GM19023 (cell line): ENCODE measurements at regions not wholly inside any gene's neighbourhood (a gene's known extent, or its start where the extent isn't known, plus 50 kb on each side); places are given as distances from the start of the nearest gene placed in this dataset.
"Not testable (repeated sequence)": the region's sequence is repeated elsewhere in the genome, so short reads cannot be mapped to it uniquely, and the experiment has no call there.

Experiments used
- ATAC-seq: cut with Tn5 transposase; IDR thresholded peaks from one replicate; pipeline ENCODE4 v1.9.1; 2021; ENCODE audit warnings: mild to moderate bottlenecking, moderate library complexity; ENCODE audit not compliant: unreplicated experiment

DNA sequence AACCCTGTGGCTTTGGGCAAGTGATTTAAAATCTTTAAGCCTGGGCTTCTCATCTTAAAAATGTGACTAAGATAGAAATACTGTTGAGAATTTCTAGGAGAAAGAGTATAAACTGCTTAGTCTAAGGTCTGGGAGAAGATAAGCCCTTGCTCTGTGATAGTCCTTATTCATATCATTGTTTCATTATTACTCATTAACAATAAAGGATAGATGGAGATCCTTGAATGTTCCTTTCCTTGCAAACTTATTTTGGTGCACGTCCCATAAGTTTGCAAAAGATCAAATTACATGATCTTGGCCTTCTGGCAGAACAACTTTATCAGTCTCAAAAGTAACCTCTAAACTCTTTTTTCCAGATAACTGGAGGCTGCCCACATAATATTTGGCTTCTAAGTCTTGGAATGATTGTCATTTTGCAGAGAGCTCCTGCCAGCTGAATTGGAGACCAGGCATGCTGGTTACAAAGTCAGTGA, 138.3 kb downstream of the FAM124B start:
- no peak for ATAC-seq

DNA sequence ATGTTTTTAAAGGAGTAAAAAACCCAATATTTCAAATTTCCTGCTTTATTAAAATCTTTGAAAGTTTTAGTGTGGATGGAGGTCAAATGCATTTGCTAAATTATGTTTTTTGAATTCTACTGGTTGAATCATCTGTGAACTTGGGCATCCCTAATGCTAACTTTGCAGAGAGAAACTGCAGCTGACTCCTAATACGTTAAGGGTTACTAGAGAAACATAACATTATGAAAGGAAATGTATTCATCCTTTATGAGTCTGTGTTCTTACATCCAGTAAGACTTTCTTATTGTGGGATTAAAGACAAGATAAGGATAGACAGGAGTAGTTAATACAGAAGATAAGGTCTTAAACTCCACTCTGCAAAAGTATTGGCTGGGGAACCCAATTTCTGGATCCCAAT, 140.6 kb downstream of the FAM124B start:
- no peak for ATAC-seq

DNA sequence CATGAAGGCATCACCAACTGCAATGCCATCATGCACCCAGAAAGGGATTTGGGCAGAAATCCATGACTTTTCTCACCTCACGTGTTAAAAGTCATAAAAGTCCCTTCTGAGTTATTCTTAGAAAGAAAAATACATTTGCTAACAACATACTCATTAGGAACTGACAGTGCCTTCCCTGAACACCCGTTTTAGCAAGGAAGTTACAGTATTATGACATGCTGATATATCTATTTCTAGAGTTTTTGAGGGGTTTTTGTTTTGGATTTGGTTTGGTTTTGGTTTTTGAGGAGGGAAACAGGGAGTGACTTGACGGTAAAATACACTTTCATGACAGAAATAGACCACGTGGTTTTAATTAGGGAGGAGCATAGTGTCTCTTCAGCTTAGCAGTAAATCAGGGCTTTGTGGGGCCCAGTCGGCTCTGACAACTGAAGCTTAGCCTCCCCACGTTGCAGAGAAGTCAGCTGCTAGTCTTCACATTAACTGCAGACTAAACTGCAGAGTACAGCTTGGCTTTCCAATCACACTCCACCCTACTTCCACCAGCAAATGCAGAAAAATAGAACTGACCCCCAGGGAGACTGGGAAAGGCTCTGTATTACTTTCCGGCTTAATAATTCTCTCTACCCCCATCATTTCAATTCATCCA, 141.4 kb downstream of the FAM124B start:
- no peak for ATAC-seq

DNA sequence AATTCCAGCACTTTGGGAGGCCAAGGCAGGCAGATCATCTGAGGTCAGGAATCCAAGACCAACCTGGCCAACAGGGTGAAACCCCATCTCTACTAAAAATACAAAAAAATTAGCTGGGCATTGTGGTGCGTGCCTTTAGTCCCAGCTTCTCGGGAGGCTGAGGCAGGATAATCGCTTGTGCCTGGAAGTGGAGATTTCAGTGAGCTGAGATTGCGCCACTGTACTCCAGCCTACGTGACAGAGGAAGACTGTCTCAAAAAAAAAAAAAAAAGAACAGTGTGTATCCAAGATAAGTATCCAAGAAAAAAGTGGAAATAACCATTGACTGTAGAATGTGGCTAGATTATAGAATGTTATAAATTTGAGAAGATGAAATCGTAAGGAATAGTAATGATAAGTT, 142.1 kb downstream of the FAM124B start:
- no peak for ATAC-seq

DNA sequence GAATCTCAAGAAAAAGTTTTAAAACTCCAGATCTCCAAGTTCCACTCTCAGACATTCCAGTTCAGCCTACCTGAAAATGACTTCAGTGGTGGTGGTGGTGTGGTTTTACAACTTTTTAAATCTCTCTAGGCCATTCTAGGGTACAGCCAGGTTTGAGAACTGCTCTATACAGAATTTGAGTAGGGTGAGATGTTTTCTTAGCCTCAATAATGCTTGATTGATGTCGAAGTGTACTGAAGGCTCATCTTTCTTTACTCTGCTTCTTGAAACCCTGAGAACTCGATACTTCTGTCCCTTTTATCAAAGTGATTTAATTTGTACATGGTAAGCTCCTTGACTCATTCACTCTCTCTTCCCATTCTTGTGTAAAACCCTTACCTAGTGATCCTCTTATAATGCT, 143.8 kb downstream of the FAM124B start:
- ATAC-seq, result no peak

DNA sequence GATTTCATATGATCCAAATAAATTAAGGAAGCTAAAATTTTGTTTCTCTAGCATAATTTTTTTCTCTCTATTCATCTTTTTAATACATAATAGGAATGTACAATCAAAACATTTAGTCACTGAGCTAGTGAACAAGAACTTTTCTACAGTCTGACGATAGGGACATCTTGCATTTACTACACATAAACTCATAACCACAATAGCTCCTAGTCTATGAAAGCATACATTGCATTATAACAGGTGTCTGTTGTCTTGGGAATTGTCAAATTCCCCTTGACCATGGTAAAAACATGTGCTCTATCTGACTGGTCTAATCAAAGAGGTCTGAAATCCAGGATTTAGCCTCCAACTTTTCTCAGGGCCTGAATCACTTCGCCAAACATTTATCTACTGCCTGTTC, 144.8 kb downstream of the FAM124B start:
- ATAC-seq, result no peak

DNA sequence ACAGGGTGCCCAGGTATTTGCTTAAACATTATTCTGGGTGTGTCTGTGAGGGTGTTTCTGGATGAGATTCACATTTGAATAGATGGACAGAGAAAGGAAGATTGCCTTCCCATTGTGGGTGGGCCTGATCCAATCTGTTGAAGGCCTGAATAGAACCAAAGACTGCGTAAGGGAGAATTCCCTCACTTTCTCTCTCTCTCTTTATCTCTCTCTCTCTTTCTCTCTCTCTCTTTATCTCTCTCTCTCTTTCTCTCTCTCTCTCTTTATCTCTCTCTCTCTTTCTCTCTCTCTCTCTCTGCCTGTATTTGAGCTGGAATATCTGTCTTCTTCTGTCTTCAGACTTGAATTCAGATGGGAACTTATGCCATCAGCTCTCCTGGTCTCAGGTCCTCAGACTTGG, 148.4 kb downstream of the FAM124B start:
- ATAC-seq, result no peak

DNA sequence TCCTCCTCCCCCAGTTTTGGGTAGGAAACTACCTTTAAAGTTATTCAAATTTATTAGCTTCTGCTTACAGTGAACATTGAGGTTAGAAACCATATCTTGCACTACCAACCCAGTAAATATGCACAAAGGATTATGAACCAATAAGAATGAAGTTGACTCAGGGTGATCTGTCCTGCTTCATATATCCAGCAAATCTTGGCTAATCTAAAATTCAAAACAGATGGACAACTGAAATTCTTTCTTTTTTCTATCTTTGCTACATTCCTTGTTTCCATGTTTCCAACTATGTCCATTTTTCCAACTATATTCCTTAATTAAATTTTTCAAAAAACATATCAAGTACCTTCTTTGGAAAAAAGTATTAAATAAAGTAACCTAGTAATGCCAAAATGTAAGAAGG, 149.3 kb downstream of the FAM124B start:
- no peak for ATAC-seq

DNA sequence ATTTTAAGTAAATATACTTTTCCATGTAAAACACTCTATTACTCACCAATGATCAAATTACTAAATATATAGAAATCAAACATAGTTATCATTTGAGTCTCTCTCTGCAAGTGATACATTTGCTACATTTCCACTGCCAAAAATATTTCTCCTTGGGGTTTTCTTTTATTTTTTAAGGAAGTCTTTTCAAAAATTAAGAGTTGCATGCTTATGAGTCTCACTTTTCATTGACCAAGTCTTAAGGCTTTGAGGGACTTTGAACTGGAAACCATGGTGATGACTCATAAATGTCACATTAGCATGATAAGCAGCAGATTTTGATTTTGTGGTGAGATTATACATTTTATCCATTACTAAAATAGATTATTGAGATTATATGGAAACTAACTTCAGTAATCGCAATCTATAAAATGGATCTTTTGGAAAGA, 152.9 kb downstream of the FAM124B start:
- ATAC-seq, result no peak

DNA sequence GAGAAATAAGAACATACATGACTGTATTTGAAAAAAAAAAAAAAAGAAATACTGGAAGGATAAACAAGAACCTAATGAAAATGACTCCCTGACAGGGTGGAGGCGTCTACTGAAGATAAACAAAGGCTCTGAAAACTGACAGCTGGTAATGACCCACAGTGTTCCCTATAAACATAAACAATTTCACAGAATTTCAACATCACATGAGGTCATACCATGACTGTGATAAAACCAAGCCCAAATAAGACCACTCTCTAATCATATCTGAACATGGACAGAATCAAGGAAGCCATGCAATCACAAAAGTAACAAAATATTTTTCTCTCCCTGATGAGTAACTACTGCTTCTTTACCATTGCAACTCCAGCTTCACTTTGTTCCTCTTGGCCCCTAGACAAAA, 159.3 kb downstream of the FAM124B start:
- ATAC-seq, result no peak

DNA sequence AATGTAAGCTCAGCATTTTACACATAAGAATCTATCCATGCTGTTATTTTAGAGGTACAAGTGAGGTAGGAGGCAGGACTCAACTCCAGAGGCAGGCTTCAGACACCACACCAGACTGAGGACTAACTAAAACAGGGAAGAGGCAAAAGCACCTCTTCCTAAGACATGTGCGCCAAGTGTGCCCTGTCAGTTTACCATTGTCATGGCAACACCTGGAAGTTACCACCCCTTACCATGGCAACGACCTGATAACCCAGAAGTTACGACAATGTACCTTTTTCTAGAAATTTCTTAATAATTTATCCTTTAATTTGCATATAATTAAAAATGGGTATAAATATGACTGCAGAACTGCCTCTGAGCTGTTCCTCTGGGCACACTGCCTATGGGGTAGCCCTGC, 160.1 kb downstream of the FAM124B start:
- ATAC-seq, result no peak

DNA sequence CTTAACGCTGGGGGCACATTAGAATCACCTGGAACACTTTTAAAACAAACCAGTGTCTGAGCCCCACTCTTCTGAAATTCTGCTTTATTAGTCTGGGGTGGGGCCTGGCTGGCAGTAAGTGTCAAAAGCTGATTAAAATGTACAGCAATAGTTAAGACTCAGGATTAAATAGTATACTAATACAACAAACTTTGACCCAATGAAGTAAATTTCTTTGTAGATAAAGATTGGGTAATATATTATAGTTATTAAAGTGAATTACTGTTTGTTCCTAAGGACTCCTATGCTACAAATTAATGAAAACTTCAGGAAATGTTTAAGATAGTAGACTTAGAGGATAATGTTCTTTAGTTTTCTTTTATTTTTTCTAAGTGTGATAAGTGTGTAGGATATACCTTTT, 160.9 kb downstream of the FAM124B start:
- no peak for ATAC-seq

DNA sequence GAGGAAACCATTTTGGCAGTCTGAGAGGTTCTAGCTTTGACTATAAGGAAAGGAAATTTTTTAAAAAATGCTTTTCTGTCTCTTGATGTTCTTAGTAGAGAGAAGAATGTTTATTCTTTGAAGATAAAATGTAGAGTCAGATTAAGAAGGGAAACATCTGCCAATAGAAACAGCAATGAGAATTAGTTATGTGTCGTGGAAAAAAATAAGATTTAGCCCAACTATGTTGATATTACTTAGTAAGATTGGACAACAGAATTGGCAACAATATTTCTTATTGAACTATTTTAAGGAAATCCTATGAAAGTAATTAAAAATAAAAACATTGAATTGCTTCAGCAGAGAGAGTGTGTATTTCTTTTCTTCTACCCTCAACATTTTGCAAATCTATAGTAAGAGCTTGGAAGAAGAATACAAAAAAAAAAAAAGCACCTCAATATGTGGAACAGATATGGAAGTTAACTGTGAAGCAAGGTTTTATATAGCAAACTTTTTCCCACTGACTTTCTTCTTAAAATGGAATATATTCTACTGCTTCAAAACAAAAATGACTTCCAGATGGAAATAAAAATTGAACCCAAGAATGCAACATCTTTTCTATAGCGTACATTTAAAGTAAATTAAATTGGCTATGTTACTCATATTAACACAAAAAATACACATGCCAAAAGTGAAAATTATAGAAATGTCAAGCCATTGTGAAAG, 177.9 kb downstream of the FAM124B start:
- no peak for ATAC-seq

DNA sequence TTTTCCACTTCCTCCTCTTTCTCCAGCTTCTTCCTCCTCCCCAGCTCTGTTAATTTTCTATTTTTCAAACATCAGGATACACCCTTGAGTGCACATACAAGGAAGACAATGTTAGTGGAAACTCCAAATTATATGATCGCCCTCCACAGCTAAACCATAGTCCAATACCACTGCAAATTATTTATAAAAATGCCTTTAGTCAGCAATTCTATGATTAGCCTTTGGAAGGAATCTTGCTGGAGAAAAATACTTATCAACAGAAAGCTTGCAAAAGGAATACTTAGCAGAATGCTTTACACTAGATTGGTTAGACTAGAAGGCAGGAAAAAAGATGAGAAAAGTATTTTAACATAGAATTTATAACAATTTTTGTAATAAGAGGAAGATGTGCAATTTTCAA, 178.9 kb downstream of the FAM124B start:
- no peak for ATAC-seq

DNA sequence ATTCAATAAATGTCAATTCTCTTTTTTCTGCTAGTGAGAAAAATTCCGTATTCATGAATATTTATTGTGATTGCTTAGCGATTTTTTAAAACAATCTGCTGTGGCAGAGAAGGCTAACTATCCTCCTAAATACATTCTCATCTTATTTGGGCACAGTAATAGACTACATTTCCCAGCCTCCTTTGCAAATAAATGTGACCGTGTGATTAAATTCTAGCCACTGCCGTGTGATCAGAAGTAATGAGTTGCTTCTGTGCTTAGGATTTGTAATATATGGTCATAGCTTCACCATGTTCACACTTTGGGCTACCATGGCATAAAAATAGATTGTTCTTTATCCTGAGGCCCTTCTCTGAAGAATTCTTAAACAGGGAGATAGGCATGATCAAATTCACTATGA, 179.6 kb downstream of the FAM124B start:
- ATAC-seq, result no peak

DNA sequence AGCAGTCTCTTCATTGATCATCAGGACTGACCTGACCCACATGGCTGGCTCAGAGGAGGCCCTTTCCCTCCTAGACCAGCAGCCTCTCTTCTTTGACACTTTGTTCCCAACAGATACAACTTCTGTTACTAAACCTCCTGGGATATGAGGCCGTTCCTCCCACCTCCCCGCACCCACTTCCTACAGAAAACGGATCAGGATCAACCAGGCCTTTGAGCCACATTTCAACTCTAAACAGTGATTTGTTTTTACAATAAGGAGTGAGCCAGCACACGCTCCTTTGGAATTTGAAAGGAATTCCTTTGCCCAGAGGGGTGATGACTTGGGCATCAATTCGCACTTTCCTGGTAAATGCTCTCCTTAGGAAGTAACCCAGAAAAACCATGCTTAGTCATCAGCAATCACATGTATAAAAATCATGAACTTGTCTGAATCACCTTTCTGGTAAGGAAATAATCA, 180.4 kb downstream of the FAM124B start:
- no peak for ATAC-seq

DNA sequence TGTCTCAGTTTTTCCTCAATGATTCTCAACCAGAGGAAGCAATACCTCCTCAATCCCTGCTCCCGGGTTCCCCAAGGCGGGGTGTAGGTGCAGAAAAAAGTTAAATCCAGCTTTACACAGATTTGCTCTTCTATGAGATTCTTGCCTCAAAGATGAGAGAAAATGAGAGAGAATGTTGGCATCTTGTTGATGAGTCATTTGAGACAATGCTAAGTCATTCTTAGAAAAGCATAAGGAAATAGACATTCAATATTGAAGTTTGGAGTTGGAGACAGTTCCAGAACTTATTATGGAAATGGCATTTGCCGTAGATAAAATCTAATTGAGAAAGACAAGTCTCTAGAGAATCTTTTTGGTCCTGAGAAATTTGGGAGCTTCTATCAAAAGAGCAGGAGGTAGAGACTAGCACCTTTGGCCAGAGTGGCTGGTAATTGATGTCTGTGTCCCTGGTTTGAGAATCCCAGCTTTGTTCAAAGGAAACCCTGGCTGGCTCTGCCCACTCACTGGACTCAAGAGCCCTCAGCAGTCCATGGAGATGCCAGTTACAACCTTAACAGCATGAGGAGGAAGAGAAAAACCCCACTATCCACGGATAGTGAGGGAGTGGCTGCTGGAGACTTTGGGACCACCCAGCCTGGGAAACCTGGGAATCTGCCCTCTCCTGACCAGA, 181.2 kb downstream of the FAM124B start:
- no peak for ATAC-seq

DNA sequence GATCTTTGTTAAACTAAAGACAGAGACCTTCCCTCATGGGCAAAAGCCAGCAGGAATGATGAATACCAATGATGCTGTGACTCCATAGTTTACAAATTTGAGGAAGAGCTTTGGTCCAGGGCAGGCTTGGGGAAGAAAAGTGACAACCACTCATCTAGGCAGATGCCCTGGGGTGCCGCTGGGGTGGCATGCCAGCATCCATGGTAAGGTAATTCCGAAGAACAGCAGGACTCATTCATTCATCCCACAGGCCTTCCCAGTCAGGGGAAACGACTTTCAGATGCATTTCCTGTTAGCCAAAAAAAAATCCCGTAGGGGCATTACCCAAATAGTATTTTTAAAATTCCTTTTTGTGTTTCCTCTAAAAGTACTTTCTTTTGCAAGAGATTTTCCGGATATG, 180.7 kb upstream of the SERPINE2 start:
- no peak for ATAC-seq

DNA sequence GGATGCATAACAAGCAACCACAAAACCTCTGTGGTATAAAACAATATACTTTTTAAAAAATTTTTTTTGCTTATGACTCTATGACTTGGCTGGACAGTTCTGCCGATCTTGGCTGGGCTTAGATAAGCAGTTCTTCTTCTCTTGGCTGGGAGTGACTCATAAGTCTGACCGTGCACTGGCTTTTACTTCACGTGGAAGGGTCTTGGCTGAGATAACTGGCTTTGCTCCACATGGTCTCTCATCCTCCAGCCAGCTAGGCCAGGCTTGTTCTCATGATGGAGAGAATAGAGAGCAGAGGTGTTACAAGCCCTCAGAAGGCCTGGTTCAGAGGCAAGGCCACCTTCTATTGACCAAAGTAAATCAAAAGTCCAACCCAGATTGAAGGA, 178.9 kb upstream of the SERPINE2 start:
- no peak for ATAC-seq

DNA sequence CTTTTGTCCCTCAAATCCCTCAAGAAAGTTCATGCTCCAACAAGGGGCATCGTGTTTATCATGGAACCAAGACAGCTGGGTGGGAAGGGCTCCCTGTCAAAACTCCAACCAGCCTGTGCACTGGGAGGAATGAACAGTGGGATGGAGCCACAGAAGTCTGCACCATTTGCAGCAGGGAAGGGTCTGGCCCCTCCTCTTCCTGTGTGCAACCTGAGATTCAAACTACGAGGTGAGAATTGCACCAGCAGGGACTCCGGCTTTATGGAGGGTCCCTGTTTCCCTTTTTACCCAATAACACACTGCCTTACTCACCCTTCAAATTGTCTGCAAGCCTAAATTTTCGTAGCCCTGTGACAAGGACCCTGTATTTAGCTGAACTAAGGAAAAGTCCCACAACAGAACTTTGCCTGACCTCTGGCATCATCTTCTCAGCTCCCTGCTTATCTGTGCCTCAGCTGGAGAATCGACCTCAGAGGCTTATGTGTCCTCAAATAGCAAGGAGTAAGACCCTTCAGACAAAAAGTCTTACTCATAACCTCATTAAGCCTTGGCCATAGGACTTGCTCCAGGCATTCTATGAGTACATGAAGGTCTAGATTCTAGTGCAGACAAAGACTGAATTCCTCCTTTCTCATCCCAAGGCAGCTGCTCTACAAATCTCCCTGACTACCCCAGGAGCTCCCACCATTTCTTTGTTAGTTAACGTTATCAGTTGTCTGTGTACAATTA, 178.3 kb upstream of the SERPINE2 start:
- no peak for ATAC-seq

DNA sequence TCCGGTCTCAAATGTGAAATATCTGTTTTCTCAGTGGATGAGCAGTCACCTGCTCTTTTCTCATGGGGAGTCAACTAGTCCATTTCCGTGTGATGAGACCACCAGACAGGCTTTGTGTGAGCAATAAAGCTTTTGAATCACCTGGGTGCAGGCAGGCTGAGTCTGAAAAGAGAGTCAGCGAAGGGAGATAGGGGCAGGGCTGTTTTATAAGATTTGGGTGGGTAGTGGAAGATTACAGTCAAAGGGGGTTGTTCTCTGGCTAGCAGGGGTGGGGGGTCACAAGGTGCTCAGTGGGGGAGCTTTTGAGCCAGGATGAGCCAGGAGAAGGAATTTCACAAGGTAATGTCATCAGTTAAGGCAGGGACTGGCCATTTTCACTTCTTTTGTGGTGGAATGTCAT, 176.5 kb upstream of the SERPINE2 start:
- ATAC-seq, result not testable (repeated sequence)
